HL-60 (cell line): ENCODE measurements at regions not wholly inside any gene's neighbourhood (a gene's known extent, or its start where the extent isn't known, plus 50 kb on each side); places are given as distances from the start of the nearest gene placed in this dataset.

ENCODE experiments used
- CTCF ChIP-seq: IDR thresholded peaks from one replicate; pipeline ENCODE4 v1.5.1; 2011; ENCODE audit warnings: low read length, control low read depth, inconsistent platforms; ENCODE audit not compliant: insufficient read depth
- POLR2AphosphoS5 ChIP-seq: IDR thresholded peaks from 2 replicates; pipeline ENCODE4 v1.6.1; 2012; ENCODE audit warnings: low read depth
- REST ChIP-seq: IDR thresholded peaks from 2 replicates; pipeline ENCODE4 v1.6.1; 2012; ENCODE audit warnings: low read depth; ENCODE audit not compliant: insufficient replicate concordance

GRCh38 chr3:181461381-181461780, 250.3 kb upstream of the SOX2 start:
- no peak for TF ChIP-seq CTCF
- TF ChIP-seq REST = no peak
- TF ChIP-seq POLR2AphosphoS5 = no peak
